AG10803 (cell line): ENCODE measurements at regions not wholly inside any gene's neighbourhood (a gene's known extent, or its start where the extent isn't known, plus 50 kb on each side); places are given as distances from the start of the nearest gene placed in this dataset.

Experiments used
- DNase-seq: peaks from one replicate; pipeline ENCODE4 v3.0.0; 2010; ENCODE audit warnings: low read depth
- H3K4me3 ChIP-seq: 2 replicates; pipeline ENCODE4 v1.5.1; 2011; ENCODE audit warnings: mild to moderate bottlenecking, low read length, control low read depth
- TF ChIP-seq, protein P1 (sequence below): conservative IDR thresholded peaks from 2 replicates; pipeline ENCODE4 v1.5.1; 2011; ENCODE audit warnings: mild to moderate bottlenecking, low read length, control low read depth, inconsistent platforms

DNA sequence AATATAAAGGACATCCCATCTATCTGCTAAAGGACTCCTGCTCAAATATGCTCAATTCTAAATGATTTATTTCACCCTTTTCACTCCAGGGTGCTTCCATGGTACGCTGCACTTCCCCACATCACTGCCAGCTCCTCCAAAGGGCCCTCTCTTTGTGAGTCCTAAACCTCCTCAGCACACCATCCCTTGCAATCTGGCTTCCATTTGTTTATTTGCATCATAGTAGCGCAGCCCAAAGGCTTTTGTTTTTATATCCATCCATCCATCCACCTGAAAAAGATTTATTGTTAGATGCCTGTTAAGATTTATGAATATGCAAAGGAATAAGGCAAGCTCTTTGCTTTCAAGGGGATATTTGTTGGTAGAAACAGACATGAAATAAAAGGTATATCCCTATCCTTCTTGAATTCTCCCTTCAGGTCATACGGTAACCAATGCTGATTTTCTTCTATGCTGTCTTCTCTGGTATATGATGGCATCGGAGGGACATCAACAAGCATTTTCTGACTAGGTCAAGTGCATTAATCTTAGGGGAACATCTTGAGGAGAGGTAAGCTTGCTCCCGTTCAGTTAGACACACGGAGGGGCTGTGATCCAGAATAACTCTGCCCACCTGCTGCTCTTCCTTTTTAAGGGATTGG is 397.6 kb downstream of the LIG4 start:
- no peak for DNase-seq
- no peak overlapping the region for H3K4me3 ChIP-seq
- TF ChIP-seq, protein P1, sequence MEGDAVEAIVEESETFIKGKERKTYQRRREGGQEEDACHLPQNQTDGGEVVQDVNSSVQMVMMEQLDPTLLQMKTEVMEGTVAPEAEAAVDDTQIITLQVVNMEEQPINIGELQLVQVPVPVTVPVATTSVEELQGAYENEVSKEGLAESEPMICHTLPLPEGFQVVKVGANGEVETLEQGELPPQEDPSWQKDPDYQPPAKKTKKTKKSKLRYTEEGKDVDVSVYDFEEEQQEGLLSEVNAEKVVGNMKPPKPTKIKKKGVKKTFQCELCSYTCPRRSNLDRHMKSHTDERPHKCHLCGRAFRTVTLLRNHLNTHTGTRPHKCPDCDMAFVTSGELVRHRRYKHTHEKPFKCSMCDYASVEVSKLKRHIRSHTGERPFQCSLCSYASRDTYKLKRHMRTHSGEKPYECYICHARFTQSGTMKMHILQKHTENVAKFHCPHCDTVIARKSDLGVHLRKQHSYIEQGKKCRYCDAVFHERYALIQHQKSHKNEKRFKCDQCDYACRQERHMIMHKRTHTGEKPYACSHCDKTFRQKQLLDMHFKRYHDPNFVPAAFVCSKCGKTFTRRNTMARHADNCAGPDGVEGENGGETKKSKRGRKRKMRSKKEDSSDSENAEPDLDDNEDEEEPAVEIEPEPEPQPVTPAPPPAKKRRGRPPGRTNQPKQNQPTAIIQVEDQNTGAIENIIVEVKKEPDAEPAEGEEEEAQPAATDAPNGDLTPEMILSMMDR: no peak

DNA sequence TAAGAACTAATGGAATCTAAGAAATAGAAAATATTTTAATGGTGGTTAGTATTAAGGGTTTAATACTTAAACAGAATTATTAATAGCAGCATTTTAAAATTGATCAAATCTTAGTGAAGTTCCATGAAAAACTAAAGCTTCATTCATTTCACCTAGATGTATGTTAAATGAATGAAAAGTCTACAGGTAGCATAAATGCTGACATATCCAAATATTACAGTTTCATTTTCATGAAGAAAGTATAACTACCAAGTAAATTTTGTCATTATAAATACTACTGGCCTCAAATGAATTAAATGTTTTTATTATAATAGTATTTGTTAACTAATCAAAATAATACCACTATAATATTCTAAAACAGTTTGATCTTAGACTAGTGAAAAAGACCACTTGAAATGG is 403.3 kb downstream of the LIG4 start:
- TF ChIP-seq, protein P1: no peak
- DNase-seq: no peak
- no peak overlapping the region for H3K4me3 ChIP-seq

DNA sequence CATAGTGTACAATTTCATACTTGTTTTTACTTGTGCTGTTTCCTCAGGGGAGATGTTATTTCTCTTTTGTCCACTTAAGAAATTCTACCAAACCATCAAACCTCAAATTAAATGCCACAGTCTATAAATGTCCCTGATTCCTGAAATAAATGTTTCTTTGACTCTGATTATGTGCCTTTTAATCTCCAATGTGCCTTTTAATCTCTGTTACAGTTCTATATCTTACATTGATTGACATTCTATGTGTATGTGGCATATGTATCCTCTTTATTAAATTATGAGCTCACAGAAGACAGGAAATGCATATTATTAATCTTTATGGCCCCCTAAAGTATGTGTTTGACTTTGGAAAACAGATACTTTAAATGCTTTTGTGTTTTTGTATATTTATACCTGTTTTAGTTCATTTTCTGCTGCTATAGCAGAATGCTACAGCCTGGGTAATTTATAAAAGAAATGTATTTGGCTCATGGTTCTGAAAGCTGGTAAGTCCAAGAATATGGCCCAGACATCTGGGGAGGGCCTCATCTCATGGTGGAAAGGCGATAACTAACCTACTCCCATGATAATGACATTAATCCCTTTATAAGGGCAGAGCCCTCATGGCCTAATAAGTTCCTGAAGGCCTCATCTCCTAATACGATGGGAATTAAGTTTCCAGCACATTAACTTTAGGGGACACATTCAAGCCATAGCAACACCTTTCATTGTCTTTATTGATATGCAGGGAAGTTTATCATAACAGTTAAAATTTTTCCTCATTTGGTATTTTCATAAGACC is 403.9 kb downstream of the LIG4 start:
- TF ChIP-seq, protein P1: no peak
- no peak for DNase-seq
- H3K4me3 ChIP-seq: no peak overlapping the region

DNA sequence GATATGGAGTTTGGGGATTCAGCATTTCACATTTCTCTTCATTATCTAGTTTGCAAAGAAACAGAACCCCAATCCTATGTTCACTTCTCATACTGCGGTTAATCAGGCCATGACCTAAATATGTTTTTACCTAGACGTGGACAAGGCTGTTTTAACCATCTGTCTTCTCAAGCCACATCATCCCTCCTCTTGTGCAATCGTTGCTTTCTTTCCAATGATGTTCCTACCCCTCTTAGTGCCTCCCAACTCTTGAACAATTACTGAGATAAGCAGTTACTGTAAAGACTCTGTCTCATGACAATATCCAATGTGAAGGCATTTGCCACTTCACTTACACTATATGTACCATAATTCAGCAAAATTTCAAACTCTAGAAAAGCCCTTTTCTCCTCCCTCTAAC is 406.2 kb downstream of the LIG4 start:
- H3K4me3 ChIP-seq: no peak overlapping the region
- TF ChIP-seq, protein P1: no peak
- DNase-seq: no peak

DNA sequence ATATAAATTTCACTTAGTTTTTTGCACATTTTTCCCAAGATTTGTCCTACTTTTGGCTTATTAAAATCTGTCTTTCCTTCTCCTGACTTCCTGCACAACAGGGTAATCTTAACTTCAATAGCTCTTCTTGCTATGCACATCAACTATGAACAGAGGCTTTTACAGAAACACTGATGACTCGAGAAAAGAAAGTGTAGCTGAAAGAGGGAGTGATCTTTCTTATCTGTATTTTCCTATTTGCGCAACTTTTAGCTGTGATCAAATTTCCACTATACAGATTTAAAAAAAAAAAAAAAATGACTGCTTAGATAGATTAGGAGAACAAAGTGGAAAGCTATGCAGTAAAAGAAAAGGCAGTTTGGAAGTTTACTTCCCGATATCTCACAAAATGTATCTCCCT is 406.9 kb downstream of the LIG4 start:
- H3K4me3 ChIP-seq: no peak overlapping the region
- DNase-seq: no peak
- TF ChIP-seq, protein P1: no peak

DNA sequence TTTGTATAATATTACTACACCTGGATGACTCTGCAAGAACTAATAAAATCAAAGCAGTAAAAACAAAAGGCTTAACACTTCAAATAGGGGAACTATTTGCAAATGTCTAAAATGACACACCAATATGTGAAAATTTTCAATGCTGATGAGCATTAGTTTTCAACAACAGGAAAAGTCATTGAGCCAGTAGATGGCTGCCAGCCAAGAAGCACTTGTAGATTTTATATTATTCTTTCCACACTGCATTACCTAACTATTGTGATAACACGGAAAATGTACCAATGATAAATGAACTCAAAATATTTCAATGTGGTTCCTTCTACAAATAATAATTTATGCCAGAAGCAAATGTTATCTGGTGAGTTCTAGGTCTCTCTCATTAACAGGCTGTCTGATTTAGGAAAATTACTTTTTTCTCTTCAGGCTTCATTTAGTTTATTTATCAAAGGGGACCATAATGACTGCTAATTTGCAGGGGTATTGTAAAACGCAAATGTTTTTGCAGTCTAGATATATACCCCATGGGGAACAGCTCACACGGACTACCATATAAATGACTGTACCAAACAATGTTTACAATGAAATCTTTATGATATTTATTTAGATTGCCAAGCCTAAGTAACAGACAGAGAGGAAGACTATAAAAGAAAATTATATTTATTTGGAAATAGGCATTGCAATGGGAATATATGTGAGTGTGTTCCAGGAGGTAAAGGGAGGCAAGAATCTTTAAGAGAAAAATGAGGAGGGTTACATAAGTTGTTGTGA is 407.8 kb downstream of the LIG4 start:
- H3K4me3 ChIP-seq: no peak overlapping the region
- TF ChIP-seq, protein P1: no peak
- no peak for DNase-seq
